Nephron (organoid): ENCODE measurements at regions not wholly inside any gene's neighbourhood (a gene's known extent, or its start where the extent isn't known, plus 50 kb on each side); places are given as distances from the start of the nearest gene placed in this dataset.

Source experiments
- H3K27ac Mint-ChIP-seq, 3 experiments: 2 replicates each; pipeline ENCODE4 v1.8.0; 2020; ENCODE audit warnings: mixed read lengths in 3 of 3, mild to moderate bottlenecking in 2 of 3, moderate library complexity in 1 of 3
- H3K27me3 Mint-ChIP-seq: 2 replicates; pipeline ENCODE4 v1.8.0; 2021; ENCODE audit warnings: low read depth, mild to moderate bottlenecking, moderate library complexity, mixed read lengths
- H3K36me3 Mint-ChIP-seq: 2 replicates; pipeline ENCODE4 v1.8.0; 2020; ENCODE audit warnings: low read depth, mixed read lengths
- H3K4me1 Mint-ChIP-seq: 2 replicates; pipeline ENCODE4 v1.8.0; 2020; ENCODE audit warnings: mixed read lengths
- H3K4me3 Mint-ChIP-seq, 3 experiments: 2 replicates each; pipeline ENCODE4 v1.8.0; 2020; ENCODE audit warnings: mild to moderate bottlenecking in 3 of 3, mixed read lengths in 3 of 3, moderate library complexity in 2 of 3
- H3K9me3 Mint-ChIP-seq: 2 replicates; pipeline ENCODE4 v1.8.0; 2020; ENCODE audit warnings: mixed read lengths
- TF ChIP-seq, protein P1 (sequence below), 3 experiments: fragments of 200-600 bp; sonication (generic); IDR thresholded peaks; one replicate each; pipeline ENCODE4 v1.5.0; 2021; ENCODE audit warnings: antibody characterized with exemption in 3 of 3; ENCODE audit not compliant: unreplicated experiment in 3 of 3

- H3K27ac Mint-ChIP-seq: no peak overlapping the region
- peaks cover 17% of the 10 kb centered on the region for H3K27me3 Mint-ChIP-seq
- TF ChIP-seq, protein P1, sequence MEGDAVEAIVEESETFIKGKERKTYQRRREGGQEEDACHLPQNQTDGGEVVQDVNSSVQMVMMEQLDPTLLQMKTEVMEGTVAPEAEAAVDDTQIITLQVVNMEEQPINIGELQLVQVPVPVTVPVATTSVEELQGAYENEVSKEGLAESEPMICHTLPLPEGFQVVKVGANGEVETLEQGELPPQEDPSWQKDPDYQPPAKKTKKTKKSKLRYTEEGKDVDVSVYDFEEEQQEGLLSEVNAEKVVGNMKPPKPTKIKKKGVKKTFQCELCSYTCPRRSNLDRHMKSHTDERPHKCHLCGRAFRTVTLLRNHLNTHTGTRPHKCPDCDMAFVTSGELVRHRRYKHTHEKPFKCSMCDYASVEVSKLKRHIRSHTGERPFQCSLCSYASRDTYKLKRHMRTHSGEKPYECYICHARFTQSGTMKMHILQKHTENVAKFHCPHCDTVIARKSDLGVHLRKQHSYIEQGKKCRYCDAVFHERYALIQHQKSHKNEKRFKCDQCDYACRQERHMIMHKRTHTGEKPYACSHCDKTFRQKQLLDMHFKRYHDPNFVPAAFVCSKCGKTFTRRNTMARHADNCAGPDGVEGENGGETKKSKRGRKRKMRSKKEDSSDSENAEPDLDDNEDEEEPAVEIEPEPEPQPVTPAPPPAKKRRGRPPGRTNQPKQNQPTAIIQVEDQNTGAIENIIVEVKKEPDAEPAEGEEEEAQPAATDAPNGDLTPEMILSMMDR (IDR thresholded peaks at IDR 0.05; ENCODE audit: unreplicated experiment in 3 of 3): no peak
- no peaks in the 10 kb centered on the region for H3K36me3 Mint-ChIP-seq
- H3K4me1 Mint-ChIP-seq: peaks cover 19% of the 10 kb centered on the region
- H3K9me3 Mint-ChIP-seq: no peaks in the 10 kb centered on the region
- no peak overlapping the region for H3K4me3 Mint-ChIP-seq
Measured at GRCh38 chr5:138663009-138663408, 87.8 kb upstream of the HSPA9 start.

GRCh38 chr5:138662599-138662998 is 87.4 kb upstream of the HSPA9 start:
- peaks cover 19% of the 10 kb centered on the region for H3K4me1 Mint-ChIP-seq
- no peaks in the 10 kb centered on the region for H3K36me3 Mint-ChIP-seq
- TF ChIP-seq, protein P1 (IDR thresholded peaks at IDR 0.05; ENCODE audit: unreplicated experiment in 3 of 3): no peak
- H3K9me3 Mint-ChIP-seq: no peaks in the 10 kb centered on the region
- H3K4me3 Mint-ChIP-seq: no peak overlapping the region
- no peak overlapping the region for H3K27ac Mint-ChIP-seq
- H3K27me3 Mint-ChIP-seq: peaks cover 18% of the 10 kb centered on the region

DNA sequence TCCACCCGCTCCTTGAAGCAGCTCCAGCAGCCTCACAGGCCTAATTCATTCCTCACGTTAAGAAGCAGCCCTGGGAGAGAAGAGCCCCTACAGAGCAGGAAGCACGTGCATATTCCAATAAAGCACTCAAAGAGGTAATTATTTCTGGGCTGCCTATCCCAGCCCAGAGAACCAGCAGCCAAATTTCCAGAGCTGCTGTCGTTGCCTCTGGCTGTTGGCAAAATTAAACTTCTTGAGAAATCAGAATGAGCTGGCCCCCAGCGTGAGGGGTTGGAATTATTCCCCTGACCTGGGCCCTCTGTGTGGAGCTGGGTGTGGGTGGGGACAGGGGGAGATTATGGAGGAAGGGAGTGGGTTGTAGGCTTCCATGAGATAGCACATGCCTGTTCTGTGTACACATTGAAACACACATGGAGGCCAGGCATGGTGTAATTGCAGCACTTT is 86.8 kb upstream of the HSPA9 start:
- H3K27ac Mint-ChIP-seq: peak overlapping the region in 2 of 3 experiments; percentile 52 to 53
- TF ChIP-seq, protein P1 (IDR thresholded peaks at IDR 0.05; ENCODE audit: unreplicated experiment in 3 of 3): no peak
- H3K27me3 Mint-ChIP-seq: peaks cover 19% of the 10 kb centered on the region
- H3K36me3 Mint-ChIP-seq: no peaks in the 10 kb centered on the region
- H3K9me3 Mint-ChIP-seq: no peaks in the 10 kb centered on the region
- H3K4me1 Mint-ChIP-seq: peaks cover 24% of the 10 kb centered on the region
- no peak overlapping the region for H3K4me3 Mint-ChIP-seq

- TF ChIP-seq, protein P1 (IDR thresholded peaks at IDR 0.05; ENCODE audit: unreplicated experiment in 3 of 3): no peak
- H3K27ac Mint-ChIP-seq: peak overlapping the region in 2 of 3 experiments; percentile 52 to 53
- H3K9me3 Mint-ChIP-seq: no peaks in the 10 kb centered on the region
- H3K4me1 Mint-ChIP-seq: peaks cover 24% of the 10 kb centered on the region
- peaks cover 17% of the 10 kb centered on the region for H3K27me3 Mint-ChIP-seq
- no peak overlapping the region for H3K4me3 Mint-ChIP-seq
- no peaks in the 10 kb centered on the region for H3K36me3 Mint-ChIP-seq
Measured at GRCh38 chr5:138661291-138661960, 86.2 kb upstream of the HSPA9 start.

DNA sequence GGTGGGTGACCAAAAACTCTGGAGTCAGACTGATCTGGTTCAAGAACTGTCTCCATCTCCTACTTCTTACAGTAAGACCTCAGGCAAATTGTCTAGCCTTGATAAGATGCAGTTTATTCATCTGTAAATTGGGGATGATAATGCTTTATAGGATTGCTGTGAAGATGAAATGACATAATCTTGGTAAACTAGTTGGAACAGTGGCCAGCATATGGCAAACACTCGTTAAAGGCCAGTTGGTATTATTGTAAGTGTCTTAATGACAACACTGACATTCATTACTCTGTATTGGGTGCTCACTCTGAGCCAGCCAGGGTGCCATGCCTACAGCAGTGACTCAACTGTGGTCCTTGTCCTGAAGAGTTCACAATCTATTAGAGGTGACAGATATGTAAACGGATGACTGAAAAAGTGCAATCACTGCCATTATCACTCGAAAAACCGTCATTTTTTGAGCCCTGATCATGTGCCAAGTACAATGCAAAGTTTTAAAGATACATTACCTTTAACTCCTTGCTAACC is 84.9 kb upstream of the HSPA9 start:
- Mint-ChIP-seq H3K4me1 (peaks cover 29% of the 10 kb centered on the region), H3K4me3 (no peak overlapping the region), H3K36me3 (no peaks in the 10 kb centered on the region), H3K9me3 (no peaks in the 10 kb centered on the region), H3K27me3 (peaks cover 20% of the 10 kb centered on the region), H3K27ac (no peak overlapping the region)
- TF ChIP-seq, protein P1 (IDR thresholded peaks at IDR 0.05; ENCODE audit: unreplicated experiment in 3 of 3): no peak

- no peaks in the 10 kb centered on the region for H3K9me3 Mint-ChIP-seq
- H3K36me3 Mint-ChIP-seq: no peaks in the 10 kb centered on the region
- peaks cover 24% of the 10 kb centered on the region for H3K27me3 Mint-ChIP-seq
- no peak overlapping the region for H3K27ac Mint-ChIP-seq
- peaks cover 30% of the 10 kb centered on the region for H3K4me1 Mint-ChIP-seq
- no peak overlapping the region for H3K4me3 Mint-ChIP-seq
- TF ChIP-seq, protein P1 (IDR thresholded peaks at IDR 0.05; ENCODE audit: unreplicated experiment in 3 of 3): no peak
Measured at GRCh38 chr5:138659561-138659960, 84.4 kb upstream of the HSPA9 start.
